HG03432 (cell line): ENCODE measurements at regions not wholly inside any gene's neighbourhood (a gene's known extent, or its start where the extent isn't known, plus 50 kb on each side); places are given as distances from the start of the nearest gene placed in this dataset.
"Not testable (repeated sequence)": the region's sequence is repeated elsewhere in the genome, so short reads cannot be mapped to it uniquely, and the experiment has no call there.

Source experiments
- ATAC-seq: cut with Tn5 transposase; IDR thresholded peaks from one replicate; pipeline ENCODE4 v1.9.1; 2021; ENCODE audit warnings: mild to moderate bottlenecking, moderate library complexity; ENCODE audit not compliant: unreplicated experiment

- ATAC-seq: no peak
These were observed 1731.0 kb downstream of the SLITRK5 start for GRCh38 chr13:89402211-89402610.

GRCh38 chr13:89406096-89406495, 1734.9 kb downstream of the SLITRK5 start:
- not testable (repeated sequence) for ATAC-seq

- no peak for ATAC-seq
These were observed 1736.2 kb downstream of the SLITRK5 start for GRCh38 chr13:89407357-89407756.

GRCh38 chr13:89432997-89433396, 1761.8 kb downstream of the SLITRK5 start:
- ATAC-seq: no peak

- ATAC-seq: not testable (repeated sequence)
These were observed 1763.5 kb downstream of the SLITRK5 start for GRCh38 chr13:89434624-89435023.

GRCh38 chr13:89454681-89455080, 1783.5 kb downstream of the SLITRK5 start:
- no peak for ATAC-seq

- no peak for ATAC-seq
These were observed 1784.1 kb downstream of the SLITRK5 start for GRCh38 chr13:89455225-89455624.

- ATAC-seq: no peak
These were observed 1784.6 kb downstream of the SLITRK5 start for GRCh38 chr13:89455741-89456140.

- no peak for ATAC-seq
These were observed 1786.8 kb downstream of the SLITRK5 start for GRCh38 chr13:89457977-89458376.

- ATAC-seq: no peak
These were observed 1787.3 kb downstream of the SLITRK5 start for GRCh38 chr13:89458456-89458855.

GRCh38 chr13:89460895-89461294, 1789.7 kb downstream of the SLITRK5 start:
- ATAC-seq: not testable (repeated sequence)

GRCh38 chr13:89465366-89465765, 1794.2 kb downstream of the SLITRK5 start:
- ATAC-seq: peak; percentile 96

GRCh38 chr13:89468081-89468480, 1796.9 kb downstream of the SLITRK5 start:
- ATAC-seq: no peak

- no peak for ATAC-seq
These were observed 1799.7 kb downstream of the SLITRK5 start for GRCh38 chr13:89470901-89471300.

GRCh38 chr13:89474432-89474831, 1803.3 kb downstream of the SLITRK5 start:
- ATAC-seq: no peak

GRCh38 chr13:89486065-89486464, 1814.9 kb downstream of the SLITRK5 start:
- no peak for ATAC-seq

- ATAC-seq: no peak
These were observed 1815.5 kb downstream of the SLITRK5 start for GRCh38 chr13:89486709-89487108.

- ATAC-seq: no peak
These were observed 1819.5 kb downstream of the SLITRK5 start for GRCh38 chr13:89490661-89491060.

- no peak for ATAC-seq
These were observed 1825.3 kb downstream of the SLITRK5 start for GRCh38 chr13:89496478-89496877.

GRCh38 chr13:89497658-89498057, 1826.5 kb downstream of the SLITRK5 start:
- ATAC-seq: no peak

GRCh38 chr13:89502286-89502685, 1831.1 kb downstream of the SLITRK5 start:
- ATAC-seq: no peak

- ATAC-seq: no peak
These were observed 1832.8 kb upstream of the MIR17HG start for GRCh38 chr13:89514534-89515312.

GRCh38 chr13:89515948-89516347, 1831.5 kb upstream of the MIR17HG start:
- no peak for ATAC-seq
